Erythroblast (primary cell): ENCODE measurements at regions not wholly inside any gene's neighbourhood (a gene's known extent, or its start where the extent isn't known, plus 50 kb on each side); places are given as distances from the start of the nearest gene placed in this dataset.

Experiments
- DNase-seq, 2 experiments: peaks; one replicate each; lab custom pipeline; 2025; lab: John Stamatoyannopoulos, UW
- GATA1 ChIP-seq: IDR thresholded peaks from 2 replicates; pipeline ENCODE4 v1.6.1; 2011; ENCODE audit warnings: low read depth, mild to moderate bottlenecking, control low read depth, low read length, moderate library complexity
- POLR2A ChIP-seq: IDR thresholded peaks from 2 replicates; pipeline ENCODE4 v1.6.1; 2011; ENCODE audit warnings: mild to moderate bottlenecking, low read length

DNA sequence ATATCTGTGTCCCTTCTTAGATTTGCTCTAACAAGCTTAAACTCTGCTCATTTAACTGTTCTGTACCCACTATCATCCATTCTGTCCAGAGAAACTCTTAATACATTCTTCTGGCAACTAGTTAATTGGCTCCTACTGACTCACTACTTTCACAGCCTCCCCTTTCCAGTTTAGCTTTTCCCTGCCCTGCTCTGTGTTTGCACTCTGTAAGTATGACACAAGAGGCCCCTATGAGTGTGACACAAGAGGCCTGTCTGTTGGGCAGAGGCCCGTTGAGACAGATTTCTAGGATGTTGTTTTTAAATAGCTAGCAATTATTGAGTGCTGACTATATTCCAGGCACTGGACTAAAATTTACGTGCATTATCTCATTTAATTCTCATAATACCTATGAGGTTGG lies 246.0 kb upstream of the DAAM1 start:
- TF ChIP-seq GATA1 (no peak), POLR2A (no peak)
- DNase-seq, result no peak

- no peak for TF ChIP-seq GATA1
- no peak for TF ChIP-seq POLR2A
- no peak for DNase-seq
These were observed 244.0 kb upstream of the DAAM1 start for GRCh38 chr14:58944343-58944967.

DNA sequence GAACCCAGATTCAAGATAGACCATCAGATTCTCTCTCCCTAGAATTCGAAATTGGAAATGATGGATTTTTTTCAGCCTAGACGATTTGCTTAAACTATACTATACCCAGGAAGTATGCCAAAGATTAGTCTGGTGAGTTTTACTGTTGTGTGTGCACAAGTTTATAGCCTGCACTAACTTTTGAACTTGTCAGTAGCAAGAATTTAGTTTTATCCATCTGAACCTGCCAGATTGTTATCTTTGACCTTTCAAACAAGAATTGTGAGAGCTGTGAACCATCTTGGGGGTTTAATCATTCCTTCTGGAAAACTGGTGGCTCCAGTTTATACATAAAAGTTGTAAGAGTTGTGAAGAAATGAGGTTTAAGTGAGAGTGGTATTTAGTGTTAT lies 243.5 kb upstream of the DAAM1 start:
- TF ChIP-seq GATA1, result no peak
- no peak for TF ChIP-seq POLR2A

DNA sequence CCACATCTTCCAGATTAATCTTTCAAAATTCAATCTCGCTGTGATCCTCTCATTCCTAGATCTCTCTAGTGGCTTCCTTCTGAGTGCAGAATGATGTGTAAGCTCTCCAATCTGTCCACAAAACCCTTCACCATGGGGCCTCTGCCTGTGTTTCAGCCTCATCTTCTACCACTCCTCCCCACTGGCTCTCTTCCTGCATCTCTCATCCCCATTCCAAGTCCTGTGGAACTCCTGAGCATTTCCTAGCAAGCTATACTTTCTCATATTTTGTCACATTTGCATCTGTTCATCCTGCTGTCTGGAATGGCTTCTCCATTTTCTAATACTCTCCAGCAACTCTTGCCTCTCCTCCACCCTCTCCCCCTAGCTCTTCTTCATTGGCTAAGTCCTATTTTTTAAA lies 242.0 kb upstream of the DAAM1 start:
- DNase-seq, result no peak
- TF ChIP-seq POLR2A (no peak), GATA1 (no peak)

More for the DNA sequence above, 243.5 kb upstream of the DAAM1 start:
- no peak for DNase-seq

GRCh38 chr14:58947156-58947555 lies 241.3 kb upstream of the DAAM1 start:
- no peak for DNase-seq
- TF ChIP-seq GATA1 (no peak), POLR2A (no peak)

DNA sequence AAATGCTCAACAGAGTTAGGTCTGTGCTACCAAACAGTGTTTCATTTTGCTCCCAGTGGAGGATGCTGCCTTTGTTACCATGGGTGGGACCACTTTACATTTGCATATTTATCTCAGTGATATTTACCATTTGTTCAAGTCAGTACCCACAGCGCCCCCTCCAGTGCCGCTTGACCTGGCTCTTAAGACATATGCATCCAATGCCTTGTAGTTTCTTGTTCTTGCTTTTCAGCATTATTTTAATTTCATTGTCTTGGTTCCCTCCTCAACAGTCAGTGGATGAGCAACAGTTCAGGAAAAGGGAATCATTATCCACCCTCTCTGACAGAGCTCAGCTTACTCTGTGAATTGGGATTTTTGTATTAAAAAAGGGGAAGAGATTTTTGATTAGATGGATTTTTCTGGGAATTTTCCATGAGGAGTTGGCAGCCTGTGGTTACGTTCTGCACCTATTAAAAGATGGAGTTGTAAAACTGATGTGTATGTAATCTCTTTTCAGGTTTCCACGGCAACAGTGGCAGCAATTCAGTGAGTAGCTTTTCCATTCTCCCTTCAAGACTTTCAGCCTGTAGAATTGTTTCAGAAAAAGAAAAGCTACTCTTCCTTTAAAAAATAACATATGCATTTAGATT lies 240.5 kb upstream of the DAAM1 start:
- TF ChIP-seq POLR2A (no peak), GATA1 (no peak)
- no peak for DNase-seq

- no peak for DNase-seq
- TF ChIP-seq GATA1 (no peak), POLR2A (no peak)
These were observed 237.9 kb upstream of the DAAM1 start for GRCh38 chr14:58950555-58950954.

DNA sequence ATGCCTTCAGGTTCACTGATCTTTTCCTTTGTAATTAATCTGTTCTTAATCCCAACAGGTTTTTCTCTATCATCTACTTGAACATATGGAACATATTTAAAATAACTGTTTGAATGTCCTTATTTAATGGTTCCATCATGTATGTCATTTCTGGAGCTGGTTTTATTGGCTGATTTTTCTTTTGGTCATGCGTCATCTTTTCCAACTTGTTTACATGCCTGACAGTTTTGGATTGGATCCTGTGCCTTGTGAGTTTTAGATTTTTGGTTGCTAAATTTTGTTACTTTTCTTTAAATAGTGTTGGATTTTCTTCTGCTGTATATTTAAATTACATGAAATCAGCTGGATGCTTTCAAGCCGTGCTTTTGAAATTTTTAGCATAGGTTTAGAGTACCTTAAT lies 237.3 kb upstream of the DAAM1 start:
- TF ChIP-seq GATA1 (no peak), POLR2A (no peak)
- no peak for DNase-seq

DNA sequence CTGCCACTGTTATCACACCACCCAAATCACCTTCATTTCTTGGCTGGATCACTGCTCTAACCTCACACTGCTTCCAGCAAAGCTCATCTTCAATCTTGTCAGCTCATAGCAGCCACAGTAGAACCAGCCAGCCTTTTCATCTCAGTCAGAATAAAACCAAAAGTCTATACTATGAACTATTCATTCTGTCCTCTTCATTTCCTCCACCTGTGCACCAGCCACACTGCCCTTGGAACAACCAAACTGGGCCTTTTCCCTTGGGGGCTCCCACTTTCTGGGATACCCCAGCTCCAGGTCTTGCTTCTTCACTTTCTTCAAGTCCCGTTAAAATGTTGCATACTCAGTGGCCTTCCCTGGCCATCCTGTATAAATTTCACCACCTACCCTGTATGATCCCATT lies 234.4 kb upstream of the DAAM1 start:
- TF ChIP-seq POLR2A (no peak), GATA1 (no peak)
- no peak for DNase-seq

DNA sequence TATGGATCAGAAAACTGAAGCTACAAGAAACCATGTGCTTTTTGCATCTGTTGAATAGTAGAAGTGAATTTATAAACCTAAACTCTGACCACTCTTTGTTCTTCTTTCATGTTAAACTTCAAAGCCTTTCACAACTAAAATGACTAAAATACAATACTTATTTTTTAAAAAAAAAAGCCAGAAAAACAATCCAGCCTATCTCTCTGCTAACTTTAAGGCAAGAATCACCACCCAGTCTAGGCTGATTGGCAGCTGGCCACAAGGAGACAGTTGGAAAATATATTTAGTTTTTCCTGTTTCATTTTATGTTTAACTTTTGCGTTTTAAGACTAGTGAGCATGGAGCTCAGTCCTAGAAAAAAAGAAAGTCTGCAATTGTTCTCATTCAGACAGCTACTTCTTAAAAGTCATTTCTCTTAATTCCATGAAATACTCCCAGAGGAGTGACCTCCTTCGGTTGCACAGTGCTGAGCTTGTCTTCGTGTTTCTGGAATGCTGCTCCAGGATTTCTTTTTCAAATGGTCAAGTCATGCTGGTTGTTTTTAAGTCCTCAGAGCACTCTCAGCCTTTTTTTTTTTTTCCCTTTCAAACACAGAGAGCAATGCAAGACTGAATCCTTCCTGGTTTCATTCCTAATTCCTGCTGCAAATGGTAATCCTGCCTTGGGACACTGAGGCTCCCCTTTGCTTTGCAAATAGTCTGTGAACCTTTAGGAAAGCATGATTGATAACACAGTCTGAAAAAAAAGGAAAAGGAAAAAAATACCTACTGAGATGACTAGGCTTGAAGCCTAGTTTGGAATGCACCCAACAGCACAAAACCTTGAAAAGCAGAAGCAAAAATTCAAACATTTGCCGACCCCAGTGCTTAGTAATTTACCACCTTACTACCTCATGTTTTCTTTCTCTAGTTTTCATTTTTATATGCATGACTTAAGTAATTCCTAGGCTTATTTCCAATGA lies 233.3 kb upstream of the DAAM1 start:
- TF ChIP-seq POLR2A (no peak), GATA1 (no peak)
- DNase-seq, result no peak

- TF ChIP-seq GATA1, result no peak
- TF ChIP-seq POLR2A, result no peak
- no peak for DNase-seq
These were observed 227.3 kb upstream of the DAAM1 start for GRCh38 chr14:58961045-58961731.

GRCh38 chr14:58963873-58964597 lies 224.4 kb upstream of the DAAM1 start:
- DNase-seq, result no peak
- TF ChIP-seq GATA1 (no peak), POLR2A (no peak)

- no peak for DNase-seq
- no peak for TF ChIP-seq POLR2A
- TF ChIP-seq GATA1, result no peak
These were observed 223.9 kb upstream of the DAAM1 start for GRCh38 chr14:58964598-58964928.
